Vagina (tissue), 2 donors: ENCODE measurements at regions not wholly inside any gene's neighbourhood (a gene's known extent, or its start where the extent isn't known, plus 50 kb on each side); places are given as distances from the start of the nearest gene placed in this dataset.
A peak's percentile ranks its signal among the peaks of the same experiment; 100 is the strongest.

Experiments
- CTCF ChIP-seq, 3 experiments: fragments of 450-650 bp in 2 of 3; fragments of 200-600 bp in 1 of 3; sonication (generic) in 1 of 3; IDR thresholded peaks; one replicate each; pipeline ENCODE4 v1.5.1; 2017 to 2019; ENCODE audit warnings: antibody characterized with exemption in 3 of 3, mild to moderate bottlenecking in 2 of 3, moderate library complexity in 2 of 3
- POLR2A ChIP-seq, 2 donors: fragments of 450-650 bp; IDR thresholded peaks; one replicate each; pipeline ENCODE4 v1.6.1; 2017; ENCODE audit warnings: antibody characterized with exemption in 2 of 2, mild to moderate bottlenecking in 2 of 2, moderate library complexity in 2 of 2
- POLR2AphosphoS5 ChIP-seq, 2 donors: sonication (generic); formaldehyde crosslinking; IDR thresholded peaks; one replicate each; pipeline ENCODE4 v1.9.0; 2017; ENCODE audit warnings: antibody characterized with exemption in 2 of 2, mild to moderate bottlenecking in 2 of 2, low read depth in 1 of 2; ENCODE audit not compliant: insufficient read depth in 1 of 2

DNA sequence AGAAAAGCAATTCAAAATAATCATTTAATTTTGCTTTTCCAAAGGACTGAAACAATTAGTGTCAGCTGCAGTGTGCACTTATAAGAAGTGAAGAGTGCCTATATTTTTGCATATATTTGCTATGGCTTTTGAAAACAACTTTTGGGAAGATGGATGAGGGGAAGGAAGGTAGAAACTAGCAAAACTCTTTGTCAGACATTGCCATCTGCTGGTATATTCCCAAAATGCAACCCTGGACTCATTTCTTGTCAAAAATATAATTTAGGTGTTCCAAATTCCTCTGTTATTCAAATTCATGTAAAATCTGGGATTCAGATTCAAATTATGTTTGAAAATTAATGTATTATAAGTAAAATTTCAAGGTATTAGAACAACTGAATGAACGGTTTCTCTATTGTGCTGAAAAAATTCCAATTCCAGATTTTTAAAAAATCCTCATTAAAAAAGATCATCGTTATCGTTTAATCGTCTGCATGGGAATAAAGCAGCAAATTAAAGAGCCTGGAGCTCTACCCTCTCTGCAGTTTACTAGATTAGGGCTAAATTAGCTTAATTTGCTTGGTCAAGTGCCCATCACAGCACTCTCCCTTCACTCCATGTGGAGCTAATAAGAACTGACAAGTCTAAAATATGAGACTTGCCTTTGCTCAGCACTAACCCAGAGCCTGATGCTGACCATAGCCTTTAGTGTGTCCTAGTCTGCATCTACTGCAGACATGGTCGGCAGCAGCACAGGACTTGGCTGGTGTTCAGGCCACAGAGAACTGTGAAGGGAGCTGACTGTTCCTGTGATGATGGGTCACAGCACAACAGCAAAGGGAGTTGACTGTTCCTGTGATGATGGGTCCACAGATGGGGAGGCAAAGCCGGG lies 67.9 kb upstream of the MITF start:
- no peak for TF ChIP-seq POLR2AphosphoS5 (IDR thresholded peaks at IDR 0.05; ENCODE audit: insufficient read depth in 1 of 2, low read depth in 1 of 2)
- TF ChIP-seq CTCF (IDR thresholded peaks at IDR 0.05) = peak; percentile 64 to 70 (median 67)
- no peak for TF ChIP-seq POLR2A (IDR thresholded peaks at IDR 0.05)
